ENCODE measurements at regions not wholly inside any gene's neighbourhood (a gene's known extent, or its start where the extent isn't known, plus 50 kb on each side); places are given as distances from the start of the nearest gene placed in this dataset.

DNA sequence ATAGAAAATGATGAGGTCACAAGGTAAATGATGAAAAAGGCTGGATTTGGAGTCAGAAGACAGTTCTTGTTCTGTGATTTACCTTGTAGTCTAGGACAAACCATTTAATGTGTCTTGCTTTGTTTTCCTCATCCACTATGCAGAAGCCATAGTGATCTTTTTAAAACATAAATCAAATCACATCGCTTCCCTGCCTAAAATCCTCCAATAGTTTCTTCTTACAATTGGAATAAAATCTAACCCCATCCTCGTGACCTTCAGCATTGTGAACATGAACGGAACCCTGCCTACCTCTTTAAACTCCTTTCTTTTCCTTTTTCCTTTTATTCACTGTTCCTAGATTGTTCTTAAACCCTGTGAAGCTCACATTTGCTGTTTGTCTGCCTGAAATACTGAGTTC lies 204.9 kb upstream of the SAMSN1 start:
- DNase-seq (ENCODE audit: low read depth) = no peak
- TF ChIP-seq, protein P1, sequence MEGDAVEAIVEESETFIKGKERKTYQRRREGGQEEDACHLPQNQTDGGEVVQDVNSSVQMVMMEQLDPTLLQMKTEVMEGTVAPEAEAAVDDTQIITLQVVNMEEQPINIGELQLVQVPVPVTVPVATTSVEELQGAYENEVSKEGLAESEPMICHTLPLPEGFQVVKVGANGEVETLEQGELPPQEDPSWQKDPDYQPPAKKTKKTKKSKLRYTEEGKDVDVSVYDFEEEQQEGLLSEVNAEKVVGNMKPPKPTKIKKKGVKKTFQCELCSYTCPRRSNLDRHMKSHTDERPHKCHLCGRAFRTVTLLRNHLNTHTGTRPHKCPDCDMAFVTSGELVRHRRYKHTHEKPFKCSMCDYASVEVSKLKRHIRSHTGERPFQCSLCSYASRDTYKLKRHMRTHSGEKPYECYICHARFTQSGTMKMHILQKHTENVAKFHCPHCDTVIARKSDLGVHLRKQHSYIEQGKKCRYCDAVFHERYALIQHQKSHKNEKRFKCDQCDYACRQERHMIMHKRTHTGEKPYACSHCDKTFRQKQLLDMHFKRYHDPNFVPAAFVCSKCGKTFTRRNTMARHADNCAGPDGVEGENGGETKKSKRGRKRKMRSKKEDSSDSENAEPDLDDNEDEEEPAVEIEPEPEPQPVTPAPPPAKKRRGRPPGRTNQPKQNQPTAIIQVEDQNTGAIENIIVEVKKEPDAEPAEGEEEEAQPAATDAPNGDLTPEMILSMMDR (IDR thresholded peaks at IDR 0.05; ENCODE audit: insufficient read depth, low read depth, low read length) = no peak
- no peak overlapping the region for H3K4me3 ChIP-seq (ENCODE audit: low read depth, low read length)

DNA sequence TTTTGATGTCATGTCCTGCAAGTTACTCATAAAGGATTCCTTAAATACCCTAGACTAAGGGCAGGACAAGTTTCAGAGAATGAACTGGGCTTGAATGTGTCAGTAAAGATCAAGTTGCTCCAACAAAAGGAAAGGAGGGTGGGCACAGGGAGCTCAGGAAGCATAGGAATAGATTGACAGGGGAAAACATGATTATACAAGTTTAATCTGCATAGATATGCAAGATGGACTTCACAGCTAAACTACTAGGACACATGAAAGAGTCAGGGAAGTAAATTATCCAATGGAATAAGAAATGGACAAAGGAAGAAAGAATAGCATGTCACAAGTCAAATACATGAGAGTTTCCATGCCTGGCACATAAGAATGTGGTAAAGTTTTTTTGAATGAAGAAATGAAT lies 203.9 kb upstream of the SAMSN1 start:
- TF ChIP-seq, protein P1 (IDR thresholded peaks at IDR 0.05; ENCODE audit: insufficient read depth, low read depth, low read length) = no peak
- DNase-seq (ENCODE audit: low read depth) = no peak
- H3K4me3 ChIP-seq (ENCODE audit: low read depth, low read length) = no peak overlapping the region

DNA sequence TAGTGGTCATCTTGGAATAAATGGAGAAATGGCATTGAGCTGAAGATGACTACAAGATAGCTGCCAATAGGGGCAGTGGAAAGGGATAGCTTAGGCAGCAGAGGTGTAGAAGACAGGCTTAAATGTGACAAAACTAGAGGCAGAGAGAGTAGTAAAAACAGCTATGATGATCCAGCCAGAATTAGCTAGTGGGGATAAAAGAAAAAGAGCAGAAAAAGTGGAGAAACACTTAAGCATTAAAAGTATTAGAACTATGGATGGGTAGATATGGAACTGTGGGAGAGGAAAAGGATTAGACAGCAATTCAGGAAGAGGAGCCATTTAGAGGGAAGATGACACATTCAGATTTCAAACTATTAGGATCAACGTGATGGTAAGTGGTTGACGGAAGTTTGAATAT lies 202.5 kb upstream of the SAMSN1 start:
- no peak for DNase-seq (ENCODE audit: low read depth)
- H3K4me3 ChIP-seq (ENCODE audit: low read depth, low read length) = no peak overlapping the region
- TF ChIP-seq, protein P1 (IDR thresholded peaks at IDR 0.05; ENCODE audit: insufficient read depth, low read depth, low read length) = no peak

DNA sequence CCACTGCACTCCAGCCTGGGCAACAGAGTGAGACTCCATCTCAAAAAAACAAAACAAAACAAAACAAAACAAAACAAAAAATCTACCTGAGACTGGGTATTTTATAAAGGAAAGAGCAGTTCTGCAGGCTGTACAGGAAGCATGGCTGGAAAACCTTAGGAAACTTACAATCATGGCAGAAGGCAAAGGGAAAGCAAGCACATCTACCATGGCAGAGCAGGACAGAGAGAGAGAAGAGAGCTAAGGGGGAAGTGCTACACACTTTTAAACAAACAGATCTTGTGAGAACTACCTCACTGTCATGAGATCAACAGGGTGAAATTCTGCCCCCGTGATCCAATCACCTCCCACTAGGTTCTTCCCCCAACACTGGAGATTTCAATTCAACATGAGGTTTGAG lies 198.3 kb upstream of the SAMSN1 start:
- no peak for DNase-seq (ENCODE audit: low read depth)
- TF ChIP-seq, protein P1 (IDR thresholded peaks at IDR 0.05; ENCODE audit: insufficient read depth, low read depth, low read length) = no peak
- no peak overlapping the region for H3K4me3 ChIP-seq (ENCODE audit: low read depth, low read length)

DNA sequence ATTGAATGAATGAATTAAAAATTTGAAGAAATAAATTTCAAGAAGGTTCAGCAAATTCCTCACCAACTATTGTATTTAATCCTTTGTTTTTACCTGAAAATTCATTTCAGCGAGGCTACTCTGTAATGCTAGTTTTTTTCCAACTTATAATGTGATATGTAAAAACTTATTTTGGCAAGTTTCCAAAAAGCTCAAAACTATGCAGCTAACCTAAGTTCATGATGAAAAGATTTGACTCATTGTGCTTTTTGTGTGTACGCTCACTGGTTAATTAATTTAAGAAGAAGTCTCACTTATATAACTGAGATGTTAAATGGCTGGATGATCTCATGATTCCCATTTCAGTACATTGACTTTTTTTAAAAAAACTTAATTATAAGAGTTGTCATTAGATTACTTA lies 196.0 kb upstream of the SAMSN1 start:
- H3K4me3 ChIP-seq (ENCODE audit: low read depth, low read length) = no peak overlapping the region
- TF ChIP-seq, protein P1 (IDR thresholded peaks at IDR 0.05; ENCODE audit: insufficient read depth, low read depth, low read length) = no peak
- DNase-seq (ENCODE audit: low read depth) = no peak

DNA sequence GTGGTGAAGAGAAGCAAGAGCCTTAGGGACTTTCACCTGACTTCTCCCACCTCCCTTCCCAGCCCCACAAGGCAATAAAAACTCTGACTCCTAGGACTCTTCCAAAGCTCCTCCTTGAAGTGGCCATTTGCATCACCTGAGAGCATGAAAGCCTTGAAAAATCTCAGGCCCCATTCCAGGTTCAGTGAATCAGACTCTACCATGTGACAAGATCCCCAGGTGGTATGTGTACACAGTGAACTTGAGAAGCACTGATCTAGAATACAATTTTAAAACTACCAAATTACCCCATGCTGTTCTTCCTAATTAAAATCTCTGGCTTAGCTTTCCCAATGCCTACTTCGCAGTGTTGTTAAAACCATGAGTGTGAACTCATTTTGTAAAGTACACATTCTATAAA lies 195.1 kb upstream of the SAMSN1 start:
- no peak for DNase-seq (ENCODE audit: low read depth)
- TF ChIP-seq, protein P1 (IDR thresholded peaks at IDR 0.05; ENCODE audit: insufficient read depth, low read depth, low read length) = no peak
- H3K4me3 ChIP-seq (ENCODE audit: low read depth, low read length) = no peak overlapping the region

DNA sequence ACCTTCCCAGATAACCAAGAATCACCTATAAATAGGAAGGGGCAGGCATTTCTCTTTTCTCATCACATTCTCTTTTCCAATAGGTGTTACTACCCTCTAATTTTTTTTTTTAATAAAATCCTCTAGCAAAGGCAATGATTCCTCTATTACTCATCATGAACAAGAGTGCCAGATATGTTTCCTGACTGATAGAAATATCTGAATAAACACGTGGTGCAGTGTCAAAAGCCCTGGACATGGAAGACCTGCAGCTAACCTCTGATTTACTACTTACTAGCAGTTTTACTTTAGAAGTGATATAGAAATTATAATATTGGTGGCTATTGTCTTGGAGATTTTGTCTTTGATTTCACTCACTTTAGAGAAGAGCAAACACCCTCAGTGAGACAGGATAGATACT lies 194.6 kb upstream of the SAMSN1 start:
- DNase-seq (ENCODE audit: low read depth) = no peak
- H3K4me3 ChIP-seq (ENCODE audit: low read depth, low read length) = no peak overlapping the region
- TF ChIP-seq, protein P1 (IDR thresholded peaks at IDR 0.05; ENCODE audit: insufficient read depth, low read depth, low read length) = no peak
